ENCODE measurements at regions not wholly inside any gene's neighbourhood (a gene's known extent, or its start where the extent isn't known, plus 50 kb on each side); places are given as distances from the start of the nearest gene placed in this dataset.

DNA sequence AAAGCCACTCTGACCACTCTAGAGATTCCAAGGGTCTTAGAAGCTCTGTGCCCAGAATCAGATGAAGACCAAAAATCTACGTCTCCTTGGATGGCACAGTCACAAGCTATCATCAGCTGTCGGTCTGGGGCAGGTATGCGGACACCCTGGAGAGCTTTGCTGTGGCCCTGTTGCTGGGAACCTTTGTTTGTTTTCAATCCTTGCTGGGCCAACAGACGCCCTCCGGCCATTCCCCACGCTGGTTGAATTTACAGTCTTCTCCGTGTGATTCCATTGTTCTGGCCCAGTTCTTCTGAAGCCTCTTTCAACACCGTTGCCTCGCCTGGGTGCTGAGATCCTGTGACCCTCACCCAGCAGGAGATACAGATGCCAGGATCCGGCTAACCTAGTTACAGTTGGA, 149.4 kb upstream of the PFKP start:
- Histone ChIP-seq H3K4me3 (no peak overlapping the region), H3K9me3 (ENCODE audit: low read depth) (no peaks in the 10 kb centered on the region), H3K27me3 (no peaks in the 10 kb centered on the region), H3K4me1 (ENCODE audit: low read depth) (no peaks in the 10 kb centered on the region), H3K27ac (no peak overlapping the region), H3K36me3 (no peaks in the 10 kb centered on the region)
- no peak for DNase-seq (ENCODE audit: low read depth in 1 of 2, low spot score in 1 of 2)
- TF ChIP-seq, protein P1, sequence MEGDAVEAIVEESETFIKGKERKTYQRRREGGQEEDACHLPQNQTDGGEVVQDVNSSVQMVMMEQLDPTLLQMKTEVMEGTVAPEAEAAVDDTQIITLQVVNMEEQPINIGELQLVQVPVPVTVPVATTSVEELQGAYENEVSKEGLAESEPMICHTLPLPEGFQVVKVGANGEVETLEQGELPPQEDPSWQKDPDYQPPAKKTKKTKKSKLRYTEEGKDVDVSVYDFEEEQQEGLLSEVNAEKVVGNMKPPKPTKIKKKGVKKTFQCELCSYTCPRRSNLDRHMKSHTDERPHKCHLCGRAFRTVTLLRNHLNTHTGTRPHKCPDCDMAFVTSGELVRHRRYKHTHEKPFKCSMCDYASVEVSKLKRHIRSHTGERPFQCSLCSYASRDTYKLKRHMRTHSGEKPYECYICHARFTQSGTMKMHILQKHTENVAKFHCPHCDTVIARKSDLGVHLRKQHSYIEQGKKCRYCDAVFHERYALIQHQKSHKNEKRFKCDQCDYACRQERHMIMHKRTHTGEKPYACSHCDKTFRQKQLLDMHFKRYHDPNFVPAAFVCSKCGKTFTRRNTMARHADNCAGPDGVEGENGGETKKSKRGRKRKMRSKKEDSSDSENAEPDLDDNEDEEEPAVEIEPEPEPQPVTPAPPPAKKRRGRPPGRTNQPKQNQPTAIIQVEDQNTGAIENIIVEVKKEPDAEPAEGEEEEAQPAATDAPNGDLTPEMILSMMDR (IDR thresholded peaks at IDR 0.05; ENCODE audit: low read depth, low read length), result no peak

GRCh38 chr10:2915412-2915811, 151.9 kb upstream of the PFKP start:
- H3K9me3 ChIP-seq (ENCODE audit: low read depth), result no peaks in the 10 kb centered on the region
- H3K4me1 ChIP-seq (ENCODE audit: low read depth), result no peaks in the 10 kb centered on the region
- no peak overlapping the region for H3K27ac ChIP-seq
- DNase-seq (ENCODE audit: low read depth in 1 of 2, low spot score in 1 of 2), result no peak
- TF ChIP-seq, protein P1 (IDR thresholded peaks at IDR 0.05; ENCODE audit: low read depth, low read length), result no peak
- H3K36me3 ChIP-seq, result no peaks in the 10 kb centered on the region
- H3K27me3 ChIP-seq, result no peaks in the 10 kb centered on the region
- no peak overlapping the region for H3K4me3 ChIP-seq

GRCh38 chr10:2914741-2915140, 152.6 kb upstream of the PFKP start:
- no peak for DNase-seq (ENCODE audit: low read depth in 1 of 2, low spot score in 1 of 2)
- Histone ChIP-seq H3K9me3 (ENCODE audit: low read depth) (no peaks in the 10 kb centered on the region), H3K27ac (no peak overlapping the region), H3K27me3 (no peaks in the 10 kb centered on the region), H3K4me1 (ENCODE audit: low read depth) (no peaks in the 10 kb centered on the region), H3K4me3 (no peak overlapping the region), H3K36me3 (no peaks in the 10 kb centered on the region)
- TF ChIP-seq, protein P1 (IDR thresholded peaks at IDR 0.05; ENCODE audit: low read depth, low read length), result no peak

GRCh38 chr10:2913474-2913873, 153.9 kb upstream of the PFKP start:
- no peak overlapping the region for H3K27ac ChIP-seq

GRCh38 chr10:2910656-2911055, 156.7 kb upstream of the PFKP start:
- Histone ChIP-seq H3K4me3 (no peak overlapping the region), H3K36me3 (no peaks in the 10 kb centered on the region), H3K27me3 (no peaks in the 10 kb centered on the region), H3K27ac (no peak overlapping the region), H3K9me3 (ENCODE audit: low read depth) (no peaks in the 10 kb centered on the region), H3K4me1 (ENCODE audit: low read depth) (no peaks in the 10 kb centered on the region)
- DNase-seq (ENCODE audit: low read depth in 1 of 2, low spot score in 1 of 2), result no peak
- TF ChIP-seq, protein P1 (IDR thresholded peaks at IDR 0.05; ENCODE audit: low read depth, low read length), result no peak

More at GRCh38 chr10:2913474-2913873, 153.9 kb upstream of the PFKP start:
- Histone ChIP-seq H3K4me3 (no peak overlapping the region), H3K4me1 (ENCODE audit: low read depth) (no peaks in the 10 kb centered on the region), H3K36me3 (no peaks in the 10 kb centered on the region), H3K9me3 (ENCODE audit: low read depth) (no peaks in the 10 kb centered on the region), H3K27me3 (no peaks in the 10 kb centered on the region)
- TF ChIP-seq, protein P1 (IDR thresholded peaks at IDR 0.05; ENCODE audit: low read depth, low read length), result no peak
- DNase-seq (ENCODE audit: low read depth in 1 of 2, low spot score in 1 of 2), result no peak

DNA sequence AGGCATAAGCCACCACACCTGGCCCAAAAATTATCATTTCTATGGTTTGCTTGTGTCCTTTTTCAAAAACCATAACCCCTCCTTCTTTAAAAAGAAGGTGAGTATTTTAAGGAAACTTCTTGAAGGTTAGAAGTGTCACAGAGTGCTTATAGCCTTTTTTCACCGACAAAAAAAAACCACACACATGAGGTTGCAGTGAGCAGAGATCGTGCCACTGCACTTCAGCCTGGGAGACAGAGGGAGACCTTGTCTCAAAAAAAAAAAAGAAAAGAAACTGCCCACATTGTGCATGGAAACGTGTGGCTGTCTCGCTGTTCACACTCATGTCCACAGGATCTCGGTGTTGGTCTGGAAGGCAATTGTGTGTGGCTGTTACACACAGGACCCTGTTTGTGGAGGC, 157.4 kb upstream of the PFKP start:
- Histone ChIP-seq H3K4me1 (ENCODE audit: low read depth) (no peaks in the 10 kb centered on the region), H3K27me3 (no peaks in the 10 kb centered on the region), H3K27ac (no peak overlapping the region), H3K9me3 (ENCODE audit: low read depth) (no peaks in the 10 kb centered on the region), H3K36me3 (no peaks in the 10 kb centered on the region), H3K4me3 (no peak overlapping the region)
- TF ChIP-seq, protein P1 (IDR thresholded peaks at IDR 0.05; ENCODE audit: low read depth, low read length), result no peak
- DNase-seq (ENCODE audit: low read depth in 1 of 2, low spot score in 1 of 2), result no peak

Measured in cardiac muscle cell (in vitro differentiated cells and primary cell).